SK-N-MC (cell line): ENCODE measurements at regions not wholly inside any gene's neighbourhood (a gene's known extent, or its start where the extent isn't known, plus 50 kb on each side); places are given as distances from the start of the nearest gene placed in this dataset.
"Not testable (repeated sequence)": the region's sequence is repeated elsewhere in the genome, so short reads cannot be mapped to it uniquely, and the experiment has no call there.

Experiments used
- DNase-seq: peaks from one replicate; pipeline ENCODE4 v3.0.0-alpha.2; 2011; ENCODE audit warnings: low read depth, low spot score
- H3K27ac ChIP-seq: fragments of 200-600 bp; sonication (generic); 2 replicates; pipeline ENCODE4 v1.5.1; 2016; ENCODE audit warnings: mixed run types
- H3K36me3 ChIP-seq: fragments of 200-600 bp; sonication (generic); 2 replicates; pipeline ENCODE4 v1.6.1; 2017; ENCODE audit warnings: antibody characterized with exemption, low read length, mixed read lengths; ENCODE audit not compliant: insufficient read depth
- H3K4me3 ChIP-seq: fragments of 200-600 bp; sonication (generic); 2 replicates; pipeline ENCODE4 v1.5.1; 2016
- H3K9ac ChIP-seq: fragments of 200-600 bp; sonication (generic); 2 replicates; pipeline ENCODE4 v1.8.0; 2017; ENCODE audit warnings: mixed run types, mixed read lengths; ENCODE audit not compliant: insufficient read length
- H3K9me3 ChIP-seq: fragments of 200-600 bp; sonication (generic); 2 replicates; pipeline ENCODE4 v1.6.1; 2017; ENCODE audit warnings: low read depth, mild to moderate bottlenecking, antibody characterized with exemption, low read length, moderate library complexity, mixed read lengths
- EZH2 ChIP-seq: fragments of 200-600 bp; sonication (generic); IDR thresholded peaks from one replicate; pipeline ENCODE4 v1.6.1; 2017; ENCODE audit warnings: antibody characterized with exemption
- FOXP2 ChIP-seq: optimal IDR thresholded peaks from 2 replicates; pipeline ENCODE3; 2011; ENCODE audit warnings: mild to moderate bottlenecking, moderate library complexity; ENCODE audit not compliant: insufficient read depth; ENCODE audit errors: extremely low read length, control extremely low read depth
- POLR2AphosphoS5 ChIP-seq: IDR thresholded peaks from 2 replicates; pipeline ENCODE4 v1.6.1; 2012; ENCODE audit warnings: mild to moderate bottlenecking, low read depth, low read length, borderline replicate concordance

DNA sequence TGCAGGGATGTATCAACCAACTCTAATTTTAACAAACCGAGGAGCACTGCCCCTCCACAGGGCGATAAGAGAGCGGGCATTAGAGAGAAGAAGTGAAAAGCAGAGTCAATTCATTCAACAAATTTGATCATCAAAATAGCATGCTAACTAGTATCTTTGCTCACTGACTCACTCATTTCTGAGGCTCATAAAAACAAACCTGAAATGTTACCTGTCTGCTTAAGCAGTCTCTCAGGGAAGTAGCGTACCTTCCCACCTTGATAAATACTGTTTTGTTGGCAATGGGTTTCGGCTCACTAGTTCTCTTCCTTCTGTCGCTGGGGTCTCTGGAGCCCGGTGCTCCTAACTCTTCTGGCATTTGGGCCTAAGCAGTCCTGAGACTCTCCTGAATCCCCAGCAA, 248.8 kb downstream of the IRS1 start:
- no peaks in the 10 kb centered on the region for H3K9me3 ChIP-seq
- no peak for TF ChIP-seq POLR2AphosphoS5
- no peak for TF ChIP-seq FOXP2
- TF ChIP-seq EZH2: no peak
- no peak for DNase-seq
- no peak overlapping the region for H3K4me3 ChIP-seq
- H3K27ac ChIP-seq: no peak overlapping the region
- H3K9ac ChIP-seq: no peak overlapping the region
- H3K36me3 ChIP-seq: no peaks in the 10 kb centered on the region

- no peak for DNase-seq
- no peak overlapping the region for H3K27ac ChIP-seq
- H3K36me3 ChIP-seq: no peaks in the 10 kb centered on the region
These were observed 250.9 kb downstream of the IRS1 start for GRCh38 chr2:226548732-226549131.

DNA sequence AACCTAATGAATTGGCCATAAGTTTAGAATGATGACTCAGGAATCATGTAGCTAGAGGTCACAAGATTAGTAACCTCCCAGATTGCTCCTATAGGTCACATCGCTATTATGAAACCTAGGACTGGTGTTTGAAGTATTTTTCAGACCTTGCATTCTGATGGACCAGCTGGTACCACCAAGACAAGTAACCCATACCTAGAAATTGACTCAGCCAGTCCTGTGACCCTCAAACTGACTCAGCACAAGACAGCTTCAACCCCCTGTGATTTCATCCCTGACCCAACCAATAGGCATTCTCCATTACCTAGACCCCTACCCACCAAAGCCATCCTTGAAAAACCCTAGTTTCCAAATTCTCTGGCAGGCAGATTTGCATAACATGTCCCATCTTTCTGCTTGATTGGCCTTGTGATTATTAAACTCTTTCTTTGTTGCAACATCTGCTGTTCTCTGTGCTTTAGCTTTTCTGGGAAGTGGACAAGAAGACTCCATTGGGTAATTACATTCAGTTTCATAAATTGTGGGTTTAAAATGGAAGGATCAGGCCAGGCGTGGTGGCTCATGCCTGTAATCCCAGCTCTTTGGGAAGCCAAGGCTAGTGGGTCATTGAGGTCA, 254.9 kb downstream of the IRS1 start:
- Histone ChIP-seq H3K36me3 (no peaks in the 10 kb centered on the region), H3K4me3 (no peak overlapping the region), H3K27ac (no peak overlapping the region), H3K9me3 (no peaks in the 10 kb centered on the region), H3K9ac (no peak overlapping the region)
- DNase-seq: no peak
- no peak for TF ChIP-seq EZH2
- no peak for TF ChIP-seq POLR2AphosphoS5
- TF ChIP-seq FOXP2: no peak

More at GRCh38 chr2:226548732-226549131, 250.9 kb downstream of the IRS1 start:
- no peaks in the 10 kb centered on the region for H3K9me3 ChIP-seq
- no peak overlapping the region for H3K4me3 ChIP-seq
- no peak overlapping the region for H3K9ac ChIP-seq
- TF ChIP-seq FOXP2 (no peak), POLR2AphosphoS5 (no peak), EZH2 (no peak)

DNA sequence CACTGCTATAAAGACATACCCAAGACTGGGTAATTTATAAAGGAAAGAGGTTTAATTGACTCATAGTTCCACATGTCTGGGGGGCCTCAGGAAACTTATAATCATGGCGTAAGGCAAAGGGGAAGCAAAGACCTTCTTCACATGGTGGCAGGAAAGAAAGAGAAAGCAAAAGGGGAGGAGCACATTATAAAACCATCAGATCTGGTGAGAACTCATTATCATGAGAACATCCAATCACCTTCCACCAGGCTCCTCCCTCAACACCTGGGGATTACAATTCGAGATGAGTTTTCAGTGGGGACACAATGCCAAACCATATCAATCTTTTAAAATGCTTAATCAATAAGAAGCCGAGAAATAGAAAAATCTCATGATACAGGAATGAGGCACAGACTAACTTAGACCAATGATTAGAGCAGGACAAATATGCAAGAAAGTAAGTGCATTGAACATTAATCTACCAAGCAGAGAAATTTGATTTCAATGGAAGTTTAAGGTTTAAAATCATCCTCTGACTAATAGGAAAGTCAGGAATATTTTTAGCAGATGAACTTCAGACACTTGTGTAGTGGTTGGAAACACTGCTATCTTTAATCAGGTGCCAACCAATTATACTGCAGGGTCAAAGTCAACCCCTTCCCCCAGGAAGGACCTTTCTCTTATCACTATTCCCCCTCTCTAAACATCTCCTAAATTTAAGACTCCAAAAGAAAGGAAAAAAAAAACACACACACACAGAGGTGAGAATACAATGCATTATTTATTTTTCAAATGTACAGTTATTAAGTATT, 259.2 kb downstream of the IRS1 start:
- Histone ChIP-seq H3K27ac (no peak overlapping the region), H3K9ac (no peak overlapping the region), H3K36me3 (no peaks in the 10 kb centered on the region), H3K4me3 (no peak overlapping the region), H3K9me3 (no peaks in the 10 kb centered on the region)
- TF ChIP-seq EZH2 (no peak), POLR2AphosphoS5 (no peak), FOXP2 (no peak)
- no peak for DNase-seq

DNA sequence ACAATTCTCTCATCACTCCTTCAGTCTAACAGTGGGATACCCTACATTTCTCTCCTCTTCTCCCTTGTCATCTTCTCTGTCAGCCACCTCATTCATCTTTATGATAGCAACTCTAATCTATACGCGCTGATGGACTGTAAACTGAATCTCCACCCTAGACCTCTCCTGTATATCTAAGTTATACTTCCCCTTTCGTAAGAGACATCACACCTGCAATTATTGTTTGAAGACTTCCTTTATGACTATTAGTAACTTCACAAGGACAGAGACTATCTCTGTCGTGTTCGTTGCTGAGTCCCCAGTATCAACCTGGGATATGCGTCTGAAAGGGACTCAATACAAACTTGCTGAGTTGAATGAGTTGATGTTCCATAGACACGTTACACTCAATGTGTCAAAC, 263.2 kb downstream of the IRS1 start:
- H3K27ac ChIP-seq: no peak overlapping the region
- no peak for TF ChIP-seq EZH2
- TF ChIP-seq POLR2AphosphoS5: no peak
- TF ChIP-seq FOXP2: no peak
- H3K9me3 ChIP-seq: no peaks in the 10 kb centered on the region

GRCh38 chr2:226532976-226533375, 266.6 kb downstream of the IRS1 start:
- H3K9me3 ChIP-seq, H3K36me3 ChIP-seq, DNase-seq: not testable (repeated sequence)

More for the DNA sequence above, 263.2 kb downstream of the IRS1 start:
- no peak overlapping the region for H3K9ac ChIP-seq
- no peaks in the 10 kb centered on the region for H3K36me3 ChIP-seq
- no peak for DNase-seq
- no peak overlapping the region for H3K4me3 ChIP-seq

DNA sequence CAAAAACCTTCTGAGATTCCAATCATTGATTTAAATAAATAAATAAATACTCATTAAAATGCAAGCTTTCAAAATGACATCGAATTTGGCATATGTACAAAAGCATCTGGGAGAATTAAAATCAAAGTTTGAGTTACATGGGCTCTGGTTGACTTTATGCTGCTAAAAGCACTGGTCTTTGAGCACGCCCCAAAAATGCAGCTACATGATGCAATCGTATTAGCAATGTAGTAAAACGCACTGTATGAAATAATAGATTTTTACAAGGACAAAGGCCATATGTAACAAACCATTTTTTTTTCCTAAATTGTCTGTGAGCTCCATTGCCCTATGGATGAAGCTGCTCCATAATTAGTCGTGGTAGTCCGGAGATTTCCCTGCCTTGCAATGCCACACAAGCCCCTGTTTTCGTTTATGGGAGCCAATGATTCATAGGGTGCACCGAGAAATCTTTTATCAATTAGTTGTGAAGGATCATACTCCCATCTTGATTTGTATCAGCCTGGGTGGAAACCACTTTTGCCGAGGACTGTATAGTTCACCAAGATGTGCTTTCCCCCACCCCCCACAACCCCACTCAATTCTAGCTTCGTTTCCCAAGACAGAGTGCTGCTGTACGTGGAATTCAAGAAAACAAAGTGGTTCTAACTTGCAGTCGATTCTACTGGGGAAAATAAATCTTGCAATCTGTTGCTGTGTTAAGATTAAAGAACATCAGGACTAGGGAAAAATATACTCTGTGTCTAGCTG, 268.4 kb downstream of the IRS1 start:
- Histone ChIP-seq H3K9me3 (no peaks in the 10 kb centered on the region), H3K36me3 (no peaks in the 10 kb centered on the region), H3K9ac (no peak overlapping the region), H3K4me3 (no peak overlapping the region), H3K27ac (no peak overlapping the region)
- TF ChIP-seq FOXP2 (no peak), EZH2 (no peak), POLR2AphosphoS5 (no peak)
- no peak for DNase-seq

More at GRCh38 chr2:226532976-226533375, 266.6 kb downstream of the IRS1 start:
- H3K4me3 ChIP-seq, H3K27ac ChIP-seq, H3K9ac ChIP-seq: not testable (repeated sequence)

DNA sequence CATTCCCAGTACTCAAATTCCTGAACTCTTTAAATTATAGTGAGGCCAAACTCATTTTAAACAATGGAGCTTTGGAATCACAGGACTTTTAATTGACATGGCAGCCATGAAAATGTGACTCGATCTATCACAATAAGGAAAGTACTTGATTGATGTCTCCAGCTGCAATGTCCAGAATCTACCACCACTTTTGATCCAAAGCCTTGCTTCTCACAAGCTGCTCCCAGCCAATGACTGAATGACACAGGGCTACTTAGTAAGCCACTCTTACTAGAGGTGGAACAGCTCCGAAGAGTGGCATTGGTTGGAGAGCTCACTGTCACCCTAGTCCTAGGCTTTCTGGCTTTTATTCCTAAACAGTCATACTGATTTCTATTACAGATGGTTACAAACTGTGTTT, 270.1 kb downstream of the IRS1 start:
- no peak for TF ChIP-seq FOXP2
- no peak for TF ChIP-seq POLR2AphosphoS5
- TF ChIP-seq EZH2: no peak

More for the DNA sequence above, 270.1 kb downstream of the IRS1 start:
- Histone ChIP-seq H3K4me3 (no peak overlapping the region), H3K9ac (no peak overlapping the region), H3K9me3 (no peaks in the 10 kb centered on the region), H3K36me3 (no peaks in the 10 kb centered on the region), H3K27ac (no peak overlapping the region)
- DNase-seq: no peak
